ENCODE measurements at regions not wholly inside any gene's neighbourhood (a gene's known extent, or its start where the extent isn't known, plus 50 kb on each side); places are given as distances from the start of the nearest gene placed in this dataset.

- DNase-seq = no peak
Observed at GRCh38 chr5:88540471-88541115, 271.9 kb upstream of the TMEM161B start.

DNA sequence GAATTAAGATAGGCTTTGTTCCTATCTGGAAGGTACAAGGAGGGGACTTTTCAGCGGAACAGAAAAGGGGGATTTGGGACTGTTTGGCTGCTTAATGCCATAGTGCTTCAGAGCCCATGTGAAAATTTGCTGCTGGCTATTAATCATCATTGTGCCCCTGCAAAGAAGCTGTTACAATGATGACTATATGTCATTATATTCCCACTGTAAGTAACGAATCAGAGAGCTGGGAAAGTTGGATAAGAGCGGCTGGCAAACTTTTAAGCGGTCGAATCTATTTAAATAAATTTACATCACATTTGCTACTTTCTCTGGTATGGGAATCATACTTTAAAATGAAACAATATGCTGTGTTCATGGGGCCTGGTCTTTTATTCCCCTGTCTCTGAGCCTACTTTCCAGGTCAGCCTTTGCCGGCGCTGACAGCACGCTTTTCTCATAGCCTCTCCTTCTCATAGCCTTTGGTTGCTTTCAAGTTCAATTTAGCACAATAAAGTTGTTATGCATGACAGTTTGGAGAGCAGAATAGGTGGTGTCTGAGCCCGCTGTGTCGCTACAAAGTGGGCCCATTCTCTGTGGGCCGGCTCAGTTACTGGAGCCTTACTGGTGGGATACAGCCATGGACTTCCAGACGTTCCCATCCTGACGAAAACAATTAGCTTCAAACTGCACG, 271.2 kb upstream of the TMEM161B start:
- DNase-seq = no peak

GRCh38 chr5:88539026-88539425, 270.4 kb upstream of the TMEM161B start:
- no peak for DNase-seq

DNA sequence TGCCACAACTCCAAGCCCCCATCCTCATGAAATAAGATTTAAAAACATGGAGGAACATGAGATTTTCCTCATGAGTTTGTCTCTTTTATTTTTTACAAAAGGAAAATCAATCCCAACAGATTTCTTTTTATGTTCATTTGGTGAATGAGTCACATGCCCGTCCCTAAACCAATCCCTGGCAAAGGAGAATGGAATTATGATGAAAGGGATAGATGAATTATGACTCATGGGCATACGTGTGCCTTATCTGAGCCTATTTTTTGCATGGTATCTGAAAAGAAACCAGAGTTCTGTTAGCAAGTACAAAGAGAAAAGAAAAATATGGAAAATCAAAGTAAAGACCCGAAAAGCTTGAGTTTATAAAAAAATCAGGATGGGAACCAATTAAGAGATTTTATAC, 267.5 kb upstream of the TMEM161B start:
- DNase-seq = no peak

DNA sequence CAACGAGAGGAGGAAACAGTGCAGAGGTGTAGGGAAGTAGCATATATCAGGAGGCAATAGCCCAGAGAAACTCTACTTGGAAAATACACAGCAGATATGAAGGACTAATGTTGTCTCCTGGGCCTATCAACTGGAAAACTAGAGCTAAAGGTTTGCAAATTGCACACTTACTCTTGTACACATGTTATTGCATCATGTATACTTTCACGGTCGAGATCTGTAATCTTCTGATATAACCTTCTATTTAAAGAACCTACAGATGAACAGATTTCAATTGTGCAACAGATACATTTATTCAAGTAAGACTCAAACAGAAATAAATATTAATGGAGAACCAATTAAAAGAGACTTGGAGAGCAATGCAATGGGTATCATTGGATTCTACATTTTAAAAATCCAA, 256.3 kb upstream of the TMEM161B start:
- DNase-seq = no peak

DNA sequence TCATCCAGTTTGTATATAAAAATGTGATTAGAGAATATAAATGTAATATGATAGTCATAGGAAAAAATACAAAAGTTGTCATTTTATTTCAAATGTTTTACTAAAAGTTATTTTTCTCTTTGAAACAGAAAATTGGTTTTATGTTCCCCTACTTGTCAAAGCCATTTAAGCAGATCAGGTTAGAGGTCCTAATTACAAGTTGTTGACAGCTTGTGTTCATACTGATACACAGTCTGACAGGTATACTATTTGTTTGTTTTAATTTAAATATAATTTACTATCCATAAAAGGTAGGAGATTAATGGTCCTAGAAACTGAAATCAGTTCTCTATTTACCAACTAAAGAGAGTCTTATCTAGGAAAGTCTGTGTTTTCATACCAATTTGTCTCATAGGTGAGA, 250.4 kb upstream of the TMEM161B start:
- no peak for DNase-seq

DNA sequence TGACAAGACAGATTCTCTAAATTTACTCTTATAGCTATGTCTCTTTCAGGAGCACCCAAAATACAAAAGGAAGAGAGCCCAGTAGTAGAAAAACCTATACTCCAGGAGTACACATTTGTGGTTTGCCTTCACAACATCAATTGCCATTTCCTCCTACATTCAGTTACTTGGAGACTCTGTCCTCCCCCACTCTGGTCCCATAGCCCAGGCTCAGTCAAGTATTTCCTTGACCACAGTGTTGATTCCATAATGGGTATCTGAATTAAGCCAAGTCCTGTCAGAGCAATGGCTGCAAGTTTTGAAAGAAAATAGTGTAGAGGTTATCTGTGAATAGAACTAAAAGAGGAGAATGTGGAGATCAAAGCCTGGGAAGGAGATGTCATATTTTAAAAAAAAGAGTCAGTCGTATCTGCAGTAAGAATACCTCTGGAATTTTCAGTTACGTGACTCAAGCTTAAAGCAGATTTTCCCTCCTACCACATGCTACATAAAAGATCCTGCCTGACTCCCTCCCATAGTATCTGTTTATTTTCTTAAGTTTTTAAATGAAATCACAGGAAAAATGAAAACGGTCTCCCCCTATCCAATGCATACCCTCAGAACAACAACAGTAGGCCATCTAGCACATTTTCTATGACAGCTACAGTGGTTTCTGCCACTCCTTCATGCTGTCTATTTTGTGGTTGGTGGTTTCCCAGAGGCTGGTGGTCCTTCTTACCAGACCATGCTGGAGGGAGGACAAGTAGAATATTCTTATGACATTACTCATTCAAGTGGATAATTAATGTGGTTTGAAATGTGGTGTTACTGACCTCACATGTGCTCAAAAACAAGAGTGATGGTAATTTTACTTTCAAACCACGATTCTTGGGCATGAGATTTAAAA, 249.7 kb upstream of the TMEM161B start:
- peak; percentile 26 for DNase-seq

DNA sequence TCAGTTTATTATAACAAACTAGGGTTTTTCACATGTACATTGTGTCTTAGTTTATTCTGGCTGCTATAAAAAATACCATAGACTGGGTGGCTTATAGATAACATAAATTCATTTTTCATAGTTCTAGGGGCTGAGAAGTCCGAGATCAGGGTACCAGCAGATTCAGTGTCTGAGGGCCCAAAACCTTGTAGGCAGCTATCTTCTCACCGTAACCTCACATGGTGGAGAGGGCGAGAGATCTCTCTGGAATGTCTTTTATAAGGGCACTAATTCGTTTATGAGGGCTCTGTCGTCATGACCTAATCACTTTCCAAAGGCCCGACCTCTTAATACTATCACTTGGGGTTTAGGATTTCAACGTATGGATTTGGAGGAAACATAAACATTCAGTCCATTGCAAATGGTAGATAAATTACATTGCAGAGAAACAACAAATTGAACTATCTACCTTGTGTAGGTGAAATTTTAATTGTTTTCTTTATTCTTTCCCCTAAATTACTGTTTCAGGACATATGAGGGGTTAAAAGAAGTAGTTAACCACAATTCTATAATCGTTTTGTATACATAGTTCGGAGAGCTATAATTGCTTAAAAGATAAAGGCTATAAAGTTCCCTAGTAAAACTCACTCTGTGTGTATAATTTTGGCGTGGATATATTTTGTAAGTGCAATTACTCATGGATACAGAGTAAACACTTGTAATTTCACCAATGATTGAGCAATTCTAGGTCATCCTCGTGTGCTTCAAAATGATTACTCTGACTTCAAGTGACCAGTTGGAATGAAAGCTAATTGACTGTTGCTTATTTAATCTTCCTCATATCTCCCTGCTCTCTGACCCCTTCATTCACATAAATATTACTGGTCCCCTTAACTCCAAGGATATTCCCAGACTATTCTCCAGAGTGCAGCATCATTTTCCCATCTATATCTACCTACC, 247.5 kb upstream of the TMEM161B start:
- no peak for DNase-seq

DNA sequence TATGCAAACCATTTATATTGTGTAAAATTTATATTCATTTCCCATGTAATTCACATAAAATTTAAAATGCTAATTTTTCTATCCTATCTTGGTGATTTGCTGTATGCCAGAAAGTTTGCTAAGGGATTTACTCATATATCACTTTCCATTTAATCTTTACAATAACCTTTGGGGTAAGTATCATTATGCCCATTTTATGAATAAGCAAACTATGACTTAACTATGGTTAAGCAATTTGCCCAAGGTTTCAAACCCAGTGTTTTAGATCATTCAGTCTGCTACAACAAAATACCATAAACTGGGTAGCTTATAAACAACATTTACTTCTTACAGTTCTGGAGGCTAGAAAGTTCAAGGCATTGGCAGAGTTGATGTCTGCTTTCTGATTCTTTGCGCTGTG, 246.4 kb upstream of the TMEM161B start:
- DNase-seq = no peak

- no peak for DNase-seq
Observed at GRCh38 chr5:88509403-88509802, 240.8 kb upstream of the TMEM161B start.

DNA sequence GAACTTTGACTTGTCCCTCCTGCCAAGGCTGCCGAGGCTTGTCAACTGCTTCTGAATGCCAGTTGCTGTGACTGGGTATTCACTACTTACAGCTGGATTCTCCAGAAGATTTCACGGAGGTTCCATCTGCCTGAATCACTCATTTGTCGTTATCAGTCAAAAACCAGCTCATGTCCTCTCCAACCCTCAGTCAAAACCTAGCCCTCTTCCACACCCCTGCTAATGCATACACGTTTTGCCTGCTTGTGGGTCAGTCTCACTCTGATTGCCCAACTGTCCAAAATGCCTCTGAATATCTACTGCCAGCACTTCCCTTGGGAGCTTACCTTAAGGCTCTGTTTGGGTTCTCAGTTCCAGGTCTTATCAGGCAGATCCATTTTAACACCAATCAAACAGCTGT, 238.6 kb upstream of the TMEM161B start:
- DNase-seq = peak; percentile 18

DNA sequence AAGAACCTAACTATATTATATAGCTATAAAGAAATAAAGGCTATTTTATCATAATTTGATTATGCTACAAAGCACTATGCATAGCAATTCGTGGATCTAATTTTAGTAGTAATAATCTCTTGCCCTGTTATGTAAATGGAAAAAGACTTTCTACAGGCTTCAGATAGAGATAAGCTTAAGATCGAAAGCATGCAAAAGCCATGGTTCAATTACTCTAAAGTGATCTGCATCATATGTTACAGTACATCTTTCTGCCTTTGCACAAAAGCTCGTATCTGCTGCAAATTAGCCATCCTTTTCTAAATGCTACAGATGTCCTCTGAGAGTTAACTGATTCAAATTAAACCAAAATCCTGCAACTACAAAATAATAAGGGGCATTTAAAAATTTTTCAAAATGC, 234.8 kb upstream of the TMEM161B start:
- no peak for DNase-seq

GRCh38 chr5:88503041-88503345, 234.3 kb upstream of the TMEM161B start:
- DNase-seq = no peak

- DNase-seq = no peak
Observed at GRCh38 chr5:88502179-88503040, 233.8 kb upstream of the TMEM161B start.

DNA sequence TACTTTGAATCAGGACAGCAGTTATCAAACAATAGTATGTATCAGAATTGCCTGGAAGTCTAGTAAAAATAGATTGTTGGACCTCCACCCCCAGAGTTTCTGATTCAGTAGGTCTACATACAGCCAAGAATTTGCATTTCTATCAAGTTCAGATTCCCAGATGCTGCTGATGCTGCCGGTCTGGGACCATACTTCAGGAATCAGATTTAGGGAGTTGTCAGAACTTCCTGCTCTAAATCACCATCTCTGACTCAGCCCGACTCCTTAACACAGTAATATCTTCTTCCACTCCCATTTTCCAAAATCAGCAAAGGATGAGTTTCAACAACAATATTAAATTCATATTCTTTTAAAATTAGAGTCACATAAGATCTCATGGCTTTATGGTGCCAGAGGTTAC, 227.2 kb upstream of the TMEM161B start:
- DNase-seq = no peak

- DNase-seq = no peak
Observed at GRCh38 chr5:88490874-88491273, 222.2 kb upstream of the TMEM161B start.

DNA sequence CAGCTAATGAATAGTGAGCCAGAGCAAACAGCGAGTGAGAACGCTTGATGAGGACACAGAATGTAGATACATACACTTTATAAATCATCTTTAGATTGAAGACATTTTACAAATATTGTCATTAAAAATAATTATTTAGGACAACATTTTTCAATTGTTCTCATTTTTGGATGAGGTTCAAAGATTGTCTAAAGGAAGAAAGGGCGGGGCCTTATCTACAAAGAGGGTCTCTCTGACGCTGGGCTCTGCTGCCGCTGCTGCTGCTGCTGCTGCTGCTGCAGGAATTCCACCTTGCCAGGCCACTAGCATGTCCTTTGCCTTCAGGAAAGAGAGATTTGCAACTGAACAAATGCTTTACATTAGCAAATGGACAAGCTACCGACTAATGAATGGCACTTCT, 220.7 kb upstream of the TMEM161B start:
- DNase-seq = no peak

- DNase-seq = no peak
Observed at GRCh38 chr5:88488561-88488960, 219.9 kb upstream of the TMEM161B start.

DNA sequence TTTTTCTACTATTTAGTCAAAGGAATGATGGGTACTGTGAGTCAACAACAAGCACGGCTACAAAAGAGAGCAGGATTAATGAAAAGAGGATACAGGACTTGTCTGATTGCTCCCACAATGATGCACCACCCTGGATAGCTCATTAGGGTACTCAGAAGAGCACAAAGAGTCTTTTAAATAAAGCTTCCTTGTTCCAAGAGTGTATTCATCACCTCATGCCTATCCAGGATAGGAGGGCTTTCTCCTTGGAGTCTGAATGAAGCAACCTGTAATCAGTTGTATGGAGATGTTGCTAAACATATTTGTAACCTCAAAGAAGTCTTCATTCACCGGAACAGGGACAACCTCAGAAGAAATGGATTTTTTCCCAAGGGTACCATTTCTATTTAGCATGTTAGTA, 219.5 kb upstream of the TMEM161B start:
- no peak for DNase-seq

DNA sequence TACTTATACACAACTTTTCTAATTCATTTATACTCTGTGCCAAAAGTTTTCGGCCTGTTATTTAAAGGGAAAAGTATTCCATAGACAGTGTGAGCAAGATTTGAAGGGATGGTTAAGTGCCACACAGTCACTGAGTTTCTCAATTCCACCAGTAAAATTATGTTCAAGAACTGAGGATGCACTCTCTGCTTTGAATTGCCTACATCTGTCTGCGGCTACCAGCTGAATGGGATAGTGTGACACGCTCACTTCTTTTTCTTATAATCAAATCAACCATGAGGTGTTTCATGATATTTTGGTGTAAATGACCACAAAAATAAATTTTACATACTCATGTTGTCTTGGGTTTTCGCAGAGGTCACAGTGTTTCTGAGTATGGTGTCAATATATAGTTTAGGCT, 218.4 kb upstream of the TMEM161B start:
- DNase-seq = no peak

- no peak for DNase-seq
Observed at GRCh38 chr5:88486431-88486830, 217.8 kb upstream of the TMEM161B start.

GRCh38 chr5:88485531-88485930, 216.9 kb upstream of the TMEM161B start:
- no peak for DNase-seq
